NCI-H2227 (cell line): ENCODE measurements at regions not wholly inside any gene's neighbourhood (a gene's known extent, or its start where the extent isn't known, plus 50 kb on each side); places are given as distances from the start of the nearest gene placed in this dataset.
A peak's percentile ranks its signal among the peaks of the same experiment; 100 is the strongest.
"Not testable (repeated sequence)": the region's sequence is repeated elsewhere in the genome, so short reads cannot be mapped to it uniquely, and the experiment has no call there.

Source experiments
- DNase-seq: peaks from one replicate; lab custom pipeline; 2025; ENCODE audit not compliant: unreplicated experiment; lab: John Stamatoyannopoulos, UW

- no peak for DNase-seq
Measured at GRCh38 chr1:192476802-192477298, 98.7 kb upstream of the RGS1 start.

DNA sequence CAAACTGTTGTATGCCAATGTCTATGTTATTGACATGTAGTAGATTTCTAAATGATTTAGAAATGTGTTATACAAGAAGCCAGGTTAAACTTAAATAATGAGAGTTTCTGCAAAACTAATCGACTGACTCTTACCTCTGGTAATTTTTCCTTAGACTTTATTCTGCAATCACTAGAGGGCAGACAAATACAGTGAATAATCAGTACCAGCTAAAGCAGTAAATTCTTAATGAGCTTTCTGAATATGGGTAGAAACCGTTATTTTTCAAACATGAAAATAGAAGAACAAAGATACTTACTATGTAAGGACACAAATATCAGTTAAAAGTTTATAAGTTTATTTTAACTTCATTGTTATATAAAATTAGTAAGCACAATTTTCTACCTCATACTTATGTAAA lies 97.9 kb upstream of the RGS1 start:
- DNase-seq, result peak; percentile 23

GRCh38 chr1:192485692-192486436 lies 89.7 kb upstream of the RGS1 start:
- no peak for DNase-seq

DNA sequence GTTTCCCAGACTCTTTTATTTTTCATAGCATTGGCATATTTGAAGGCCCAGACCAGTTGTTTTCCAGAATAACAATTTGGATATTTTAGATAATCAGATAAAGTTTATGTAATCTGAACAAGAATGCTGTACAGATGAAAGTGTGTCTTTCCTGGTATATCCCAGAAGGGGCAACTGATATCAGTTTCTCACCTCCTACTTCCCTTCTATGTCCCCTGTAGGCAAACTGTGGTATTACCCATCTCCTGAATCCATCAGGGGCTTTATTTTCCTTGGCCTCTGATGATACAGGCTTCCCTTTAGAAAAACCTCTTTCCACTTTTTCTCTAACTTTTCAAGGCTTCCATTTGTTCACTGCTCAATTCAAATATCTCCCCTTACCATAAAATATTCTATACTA lies 87.5 kb upstream of the RGS1 start:
- no peak for DNase-seq

- DNase-seq, result no peak
Measured at GRCh38 chr1:192489047-192489446, 86.5 kb upstream of the RGS1 start.

- peak; percentile 44 for DNase-seq
Measured at GRCh38 chr1:192489748-192490147, 85.8 kb upstream of the RGS1 start.

GRCh38 chr1:192491804-192492554 lies 83.6 kb upstream of the RGS1 start:
- DNase-seq, result no peak

DNA sequence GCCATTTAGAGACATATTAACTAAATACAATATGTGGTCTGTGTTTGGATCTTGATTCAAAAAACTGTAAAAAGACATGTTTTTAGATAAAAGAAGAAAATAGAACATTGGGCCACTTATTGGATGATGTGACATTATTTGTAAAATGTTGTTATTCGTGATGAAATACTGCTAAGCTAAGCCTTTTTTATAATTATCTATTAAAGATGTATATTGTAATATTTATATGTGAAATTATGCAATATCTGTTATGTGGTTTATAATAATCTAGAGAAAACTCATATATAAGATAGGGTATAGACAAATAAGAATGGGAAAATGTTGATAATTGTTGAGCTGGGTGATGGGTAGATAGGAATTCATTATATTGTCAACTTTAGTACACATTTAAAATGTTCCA lies 82.0 kb upstream of the RGS1 start:
- no peak for DNase-seq

DNA sequence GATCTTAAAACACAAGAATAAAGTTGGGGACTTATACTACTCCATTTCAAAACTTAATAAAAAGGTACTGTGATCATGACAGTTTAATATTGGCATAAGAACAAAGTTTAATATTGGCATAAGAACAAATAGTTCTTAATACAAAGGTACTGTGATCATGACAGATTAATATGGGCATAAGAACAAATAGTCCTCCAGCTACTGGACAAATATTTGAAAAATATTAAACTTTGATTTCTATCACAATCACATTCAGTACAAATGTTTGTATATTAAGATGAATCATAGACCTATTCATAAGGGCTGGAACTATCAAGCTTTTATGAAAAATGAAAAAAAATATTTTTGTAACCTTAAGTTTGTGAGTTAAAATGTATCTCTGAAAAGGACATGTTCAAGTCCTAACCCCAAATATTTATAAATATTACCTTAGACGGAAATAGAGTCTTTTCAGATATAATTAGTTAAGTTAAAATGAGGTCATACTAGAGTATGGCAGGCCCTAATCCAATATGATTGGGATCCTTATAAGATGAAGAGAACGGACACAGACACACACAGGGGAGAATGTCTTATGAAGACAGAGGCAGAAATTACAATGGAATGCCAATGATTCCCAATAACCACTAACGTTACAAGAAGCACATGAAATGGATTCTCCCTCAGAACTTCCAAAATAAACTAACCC lies 79.1 kb upstream of the RGS1 start:
- no peak for DNase-seq

DNA sequence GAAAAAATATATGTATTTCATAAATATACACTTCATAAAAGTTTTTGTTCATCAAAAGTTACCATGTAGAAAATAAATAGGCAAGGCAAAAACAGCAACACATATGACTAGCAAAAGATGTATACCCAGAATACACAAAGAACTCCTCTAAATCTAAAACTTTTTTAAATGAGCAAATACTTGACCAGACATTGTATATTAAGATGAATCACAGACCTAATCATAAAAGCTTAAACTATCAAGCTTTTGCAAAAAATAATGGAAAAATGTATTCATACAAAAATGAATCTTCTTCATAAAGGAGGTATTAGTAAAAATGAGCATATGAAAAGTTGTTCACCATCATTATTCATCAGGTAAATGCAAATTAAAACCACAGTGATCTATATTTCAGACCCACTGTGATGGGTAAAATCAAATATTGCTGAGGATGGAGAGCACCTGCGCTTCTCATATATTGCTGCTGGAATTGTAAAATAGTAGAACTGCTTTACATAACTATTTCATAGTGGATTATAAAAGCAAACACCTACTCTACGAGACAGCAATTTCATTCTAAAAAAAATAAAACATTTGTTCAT lies 78.3 kb upstream of the RGS1 start:
- DNase-seq, result no peak

DNA sequence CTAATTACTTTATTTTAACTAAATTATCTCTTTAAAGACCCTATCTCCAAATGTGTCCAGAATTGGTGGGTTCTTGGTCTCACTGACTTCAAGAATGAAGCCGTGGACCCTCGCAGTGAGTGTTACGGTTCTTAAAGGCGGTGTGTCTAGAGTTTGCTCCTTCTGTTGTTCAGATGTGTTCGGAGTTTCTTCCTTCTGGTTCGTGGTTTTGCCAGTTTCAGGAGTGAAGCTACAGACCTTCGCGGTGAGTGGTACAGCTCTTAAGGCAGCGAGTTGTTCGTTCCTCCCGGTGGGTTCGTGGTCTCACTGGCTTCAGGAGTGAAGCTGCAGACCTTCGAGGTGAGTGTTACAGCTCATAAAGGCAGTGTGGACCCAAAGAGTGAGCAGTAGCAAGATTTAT lies 77.5 kb upstream of the RGS1 start:
- DNase-seq, result not testable (repeated sequence)

DNA sequence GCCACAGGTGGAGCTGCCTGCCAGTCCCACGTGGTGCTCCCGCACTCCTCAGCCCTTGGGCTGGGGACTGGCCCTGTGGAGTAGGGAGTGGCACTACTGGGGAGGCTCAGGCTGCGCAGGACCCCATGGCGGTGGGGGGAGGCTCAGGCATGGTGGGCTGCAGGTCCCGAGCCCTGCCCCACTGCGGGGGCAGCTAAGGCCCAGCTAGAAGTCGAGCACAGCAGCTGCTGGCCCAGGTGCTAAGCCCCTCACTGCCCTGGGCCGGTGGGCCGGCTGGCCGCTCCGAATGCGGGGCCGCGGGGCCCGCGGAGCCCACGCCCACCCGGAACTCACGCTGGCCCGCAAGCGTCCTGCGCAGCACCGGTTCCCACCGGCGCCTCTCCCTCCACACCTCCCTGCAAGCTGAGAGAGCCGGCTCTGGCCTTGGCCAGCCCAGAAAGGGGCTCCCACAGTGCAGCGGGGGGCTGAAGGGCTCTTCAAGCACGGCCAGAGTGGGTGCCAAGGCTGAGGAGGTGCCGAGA lies 76.5 kb upstream of the RGS1 start:
- not testable (repeated sequence) for DNase-seq

- not testable (repeated sequence) for DNase-seq
Measured at GRCh38 chr1:192500541-192500940, 75.0 kb upstream of the RGS1 start.

- no peak for DNase-seq
Measured at GRCh38 chr1:192506741-192507155, 68.8 kb upstream of the RGS1 start.

GRCh38 chr1:192512426-192513162 lies 63.0 kb upstream of the RGS1 start:
- no peak for DNase-seq

DNA sequence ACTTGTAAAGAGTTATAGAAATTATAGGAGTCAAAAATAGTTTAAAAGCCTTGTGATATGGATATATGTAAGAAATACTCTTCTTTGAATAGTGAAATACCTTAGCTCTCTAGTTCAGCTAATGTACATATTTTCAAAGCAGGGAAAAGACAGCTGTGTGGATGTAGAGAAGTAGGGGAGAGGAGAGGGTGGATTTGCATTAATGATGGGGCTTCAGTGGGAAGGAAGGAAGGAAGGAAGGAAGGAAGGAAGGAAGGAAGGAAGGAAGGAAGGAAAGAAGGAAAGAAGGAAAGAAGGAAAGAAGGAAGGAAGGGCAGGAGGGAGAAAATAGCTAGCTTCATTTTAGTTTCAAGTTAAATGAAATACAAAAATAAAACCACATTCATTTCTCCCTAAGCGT lies 62.4 kb upstream of the RGS1 start:
- no peak for DNase-seq

DNA sequence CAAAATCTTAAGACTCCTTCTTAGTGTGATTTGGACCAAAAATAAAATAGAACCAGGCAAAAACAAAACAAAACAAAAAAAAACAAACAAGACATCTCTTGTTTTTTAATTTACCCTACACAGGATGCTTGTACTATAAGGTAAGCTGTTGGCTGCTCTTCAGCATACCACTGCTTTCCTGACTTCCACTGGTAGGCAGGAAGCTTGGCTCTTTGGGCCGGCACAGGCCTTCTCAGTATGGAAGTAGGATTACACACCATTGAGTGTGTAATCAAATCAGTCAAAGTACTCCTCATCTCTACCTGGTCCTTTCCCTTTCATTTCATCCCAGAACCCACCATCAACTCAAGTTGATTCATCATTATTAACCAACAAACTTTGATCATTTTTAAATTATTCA lies 61.9 kb upstream of the RGS1 start:
- no peak for DNase-seq

DNA sequence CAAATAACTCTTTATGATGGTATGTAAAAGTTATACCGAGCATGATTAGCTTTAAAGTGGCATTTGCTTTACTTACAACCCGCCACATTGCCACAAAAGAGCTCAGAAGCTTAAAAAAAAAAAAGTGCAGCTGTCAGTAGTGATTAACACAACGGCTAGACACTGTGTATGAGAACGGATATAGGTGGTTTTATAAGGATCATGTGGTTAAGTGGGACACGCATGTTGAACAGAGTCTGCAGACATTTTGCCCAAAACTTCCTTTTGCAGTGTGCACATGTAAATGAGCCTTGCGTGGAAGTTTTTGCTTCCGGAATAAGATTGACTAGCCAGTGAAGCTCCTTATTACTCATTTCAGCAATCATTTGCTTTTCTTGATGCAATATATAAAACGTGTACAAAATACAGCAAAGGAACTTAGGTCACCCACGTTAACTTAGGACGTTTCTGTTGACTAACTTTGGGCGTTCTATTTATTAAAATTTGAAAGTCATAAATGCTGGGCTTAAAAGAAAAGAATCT lies 58.7 kb upstream of the RGS1 start:
- DNase-seq, result no peak

- DNase-seq, result not testable (repeated sequence)
Measured at GRCh38 chr1:192517716-192518355, 57.7 kb upstream of the RGS1 start.

GRCh38 chr1:192518700-192519099 lies 56.9 kb upstream of the RGS1 start:
- DNase-seq, result no peak
